GM06990 (cell line): ENCODE measurements at regions not wholly inside any gene's neighbourhood (a gene's known extent, or its start where the extent isn't known, plus 50 kb on each side); places are given as distances from the start of the nearest gene placed in this dataset.

Source experiments
- DNase-seq: peaks from one replicate; pipeline ENCODE4 v3.0.0-alpha.2; 2011; ENCODE audit not compliant: insufficient read length; ENCODE audit errors: extremely low read depth
- H3K27me3 ChIP-seq: replicated peaks from 2 replicates; pipeline ENCODE4 v1.6.0; 2011; ENCODE audit warnings: low read length; ENCODE audit not compliant: control insufficient read depth, insufficient read depth
- H3K36me3 ChIP-seq: 2 replicates; pipeline ENCODE4 v1.5.1; 2011; ENCODE audit warnings: low read length; ENCODE audit not compliant: control insufficient read depth, insufficient read depth
- H3K4me3 ChIP-seq: replicated peaks from 2 replicates; pipeline ENCODE4 v1.5.1; 2011; ENCODE audit warnings: low read depth, mild to moderate bottlenecking, control low read depth, low read length
- CTCF ChIP-seq: IDR thresholded peaks from 2 replicates; pipeline ENCODE4 v1.5.1; 2011; ENCODE audit warnings: low read length, control low read depth, mild to moderate bottlenecking, inconsistent platforms; ENCODE audit not compliant: insufficient read depth, poor library complexity, severe bottlenecking

- no peak overlapping the region for H3K4me3 ChIP-seq
- TF ChIP-seq CTCF = no peak
- no peaks in the 10 kb centered on the region for H3K36me3 ChIP-seq
- no peak for DNase-seq
- no peaks in the 10 kb centered on the region for H3K27me3 ChIP-seq
Observed at GRCh38 chr2:158021226-158021625, 80.5 kb upstream of the UPP2 start.

GRCh38 chr2:158015428-158016076, 86.1 kb upstream of the UPP2 start:
- no peaks in the 10 kb centered on the region for H3K36me3 ChIP-seq
- no peak overlapping the region for H3K4me3 ChIP-seq
- H3K27me3 ChIP-seq = no peaks in the 10 kb centered on the region; the same call in 1 of the 2 replicates
- no peak for TF ChIP-seq CTCF
- no peak for DNase-seq

GRCh38 chr2:158013891-158014290, 87.8 kb upstream of the UPP2 start:
- Histone ChIP-seq H3K36me3 (no peaks in the 10 kb centered on the region), H3K4me3 (no peak overlapping the region), H3K27me3 (no peaks in the 10 kb centered on the region; the same call in 1 of the 2 replicates)
- TF ChIP-seq CTCF = no peak
- no peak for DNase-seq

GRCh38 chr2:158011055-158011771, 90.5 kb upstream of the UPP2 start:
- Histone ChIP-seq H3K4me3 (no peak overlapping the region), H3K27me3 (no peaks in the 10 kb centered on the region; the same call in 1 of the 2 replicates), H3K36me3 (no peaks in the 10 kb centered on the region)
- TF ChIP-seq CTCF = no peak
- DNase-seq = no peak

GRCh38 chr2:158009399-158009798, 92.3 kb upstream of the UPP2 start:
- TF ChIP-seq CTCF = no peak
- Histone ChIP-seq H3K27me3 (no peaks in the 10 kb centered on the region; the same call in 1 of the 2 replicates), H3K36me3 (no peaks in the 10 kb centered on the region), H3K4me3 (no peak overlapping the region)
- no peak for DNase-seq
